Endothelial cell (in vitro differentiated cells): ENCODE measurements at regions not wholly inside any gene's neighbourhood (a gene's known extent, or its start where the extent isn't known, plus 50 kb on each side); places are given as distances from the start of the nearest gene placed in this dataset.

ENCODE experiments used
- DNase-seq: peaks from one replicate; pipeline ENCODE4 v3.0.0; 2021; ENCODE audit warnings: low spot score
- H3K27ac Mint-ChIP-seq: one replicate; pipeline ENCODE4 v1.8.0; 2021; ENCODE audit warnings: mixed read lengths, inconsistent platforms; ENCODE audit not compliant: unreplicated experiment
- H3K27me3 Mint-ChIP-seq: one replicate; pipeline ENCODE4 v1.8.0; 2021; ENCODE audit warnings: mild to moderate bottlenecking, moderate library complexity, mixed read lengths, inconsistent platforms; ENCODE audit not compliant: unreplicated experiment
- H3K36me3 Mint-ChIP-seq: one replicate; pipeline ENCODE4 v1.8.0; 2021; ENCODE audit warnings: mild to moderate bottlenecking, low read depth, mixed read lengths, inconsistent platforms; ENCODE audit not compliant: unreplicated experiment
- H3K4me1 Mint-ChIP-seq: one replicate; pipeline ENCODE4 v1.8.0; 2021; ENCODE audit warnings: mild to moderate bottlenecking, mixed read lengths, inconsistent platforms; ENCODE audit not compliant: unreplicated experiment
- H3K4me3 Mint-ChIP-seq: one replicate; pipeline ENCODE4 v1.8.0; 2021; ENCODE audit warnings: mild to moderate bottlenecking, mixed read lengths, inconsistent platforms; ENCODE audit not compliant: unreplicated experiment
- H3K9me3 Mint-ChIP-seq: one replicate; pipeline ENCODE4 v1.8.0; 2021; ENCODE audit warnings: mixed read lengths, inconsistent platforms; ENCODE audit not compliant: unreplicated experiment
- TF ChIP-seq, protein P1 (sequence below): fragments of 200-600 bp; sonication (generic); IDR thresholded peaks from one replicate; pipeline ENCODE4 v1.5.0; 2021; ENCODE audit warnings: antibody characterized with exemption; ENCODE audit not compliant: unreplicated experiment

DNA sequence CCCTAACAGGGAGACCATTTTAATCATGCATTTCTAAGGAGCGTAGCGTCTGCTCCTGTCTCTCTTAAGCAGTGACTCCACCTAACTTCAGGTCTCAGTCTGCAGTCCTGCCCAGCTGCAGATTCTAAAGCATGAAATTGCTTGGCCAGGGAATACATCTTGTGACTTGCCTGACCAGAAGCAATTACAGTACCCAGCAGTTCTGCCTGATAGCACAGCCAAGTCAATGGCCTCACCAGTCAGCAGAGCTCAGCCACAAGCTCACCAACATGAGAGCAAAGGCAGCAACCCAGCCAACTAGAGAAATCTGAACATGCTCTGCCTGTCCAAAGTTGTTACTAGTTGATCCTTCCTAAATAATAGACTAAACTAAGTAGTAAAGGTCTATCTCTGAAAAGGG lies 2011.9 kb upstream of the PCDH10 start:
- TF ChIP-seq, protein P1, sequence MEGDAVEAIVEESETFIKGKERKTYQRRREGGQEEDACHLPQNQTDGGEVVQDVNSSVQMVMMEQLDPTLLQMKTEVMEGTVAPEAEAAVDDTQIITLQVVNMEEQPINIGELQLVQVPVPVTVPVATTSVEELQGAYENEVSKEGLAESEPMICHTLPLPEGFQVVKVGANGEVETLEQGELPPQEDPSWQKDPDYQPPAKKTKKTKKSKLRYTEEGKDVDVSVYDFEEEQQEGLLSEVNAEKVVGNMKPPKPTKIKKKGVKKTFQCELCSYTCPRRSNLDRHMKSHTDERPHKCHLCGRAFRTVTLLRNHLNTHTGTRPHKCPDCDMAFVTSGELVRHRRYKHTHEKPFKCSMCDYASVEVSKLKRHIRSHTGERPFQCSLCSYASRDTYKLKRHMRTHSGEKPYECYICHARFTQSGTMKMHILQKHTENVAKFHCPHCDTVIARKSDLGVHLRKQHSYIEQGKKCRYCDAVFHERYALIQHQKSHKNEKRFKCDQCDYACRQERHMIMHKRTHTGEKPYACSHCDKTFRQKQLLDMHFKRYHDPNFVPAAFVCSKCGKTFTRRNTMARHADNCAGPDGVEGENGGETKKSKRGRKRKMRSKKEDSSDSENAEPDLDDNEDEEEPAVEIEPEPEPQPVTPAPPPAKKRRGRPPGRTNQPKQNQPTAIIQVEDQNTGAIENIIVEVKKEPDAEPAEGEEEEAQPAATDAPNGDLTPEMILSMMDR, result no peak
- Mint-ChIP-seq H3K4me3 (no peak overlapping the region), H3K27ac (no peak overlapping the region), H3K36me3 (no peaks in the 10 kb centered on the region), H3K4me1 (peaks cover 17% of the 10 kb centered on the region), H3K9me3 (no peaks in the 10 kb centered on the region), H3K27me3 (peaks cover 1% of the 10 kb centered on the region)
- DNase-seq, result no peak

DNA sequence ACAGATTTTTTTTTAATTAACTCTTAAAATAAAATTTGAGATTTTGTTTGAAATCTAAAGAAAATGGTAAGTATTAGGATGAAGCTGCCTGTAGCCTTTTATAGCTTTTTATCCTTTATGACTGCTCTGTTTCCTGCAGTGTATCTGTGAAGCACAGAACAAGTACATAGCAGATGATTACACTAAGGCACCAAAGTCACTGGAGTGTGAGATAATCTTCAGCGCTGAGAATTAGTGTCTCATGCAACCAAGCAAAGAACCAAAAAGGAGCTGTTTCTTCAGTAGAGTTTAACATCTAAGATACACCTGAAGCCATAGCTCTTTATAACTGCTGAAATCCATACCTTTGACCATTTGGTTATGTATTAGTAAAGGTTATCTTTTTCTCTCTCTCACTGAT lies 1989.8 kb upstream of the PCDH10 start:
- DNase-seq, result no peak
- Mint-ChIP-seq H3K27me3 (no peaks in the 10 kb centered on the region), H3K9me3 (no peaks in the 10 kb centered on the region), H3K27ac (no peak overlapping the region), H3K4me1 (no peaks in the 10 kb centered on the region), H3K36me3 (no peaks in the 10 kb centered on the region), H3K4me3 (no peak overlapping the region)
- TF ChIP-seq, protein P1, result no peak

DNA sequence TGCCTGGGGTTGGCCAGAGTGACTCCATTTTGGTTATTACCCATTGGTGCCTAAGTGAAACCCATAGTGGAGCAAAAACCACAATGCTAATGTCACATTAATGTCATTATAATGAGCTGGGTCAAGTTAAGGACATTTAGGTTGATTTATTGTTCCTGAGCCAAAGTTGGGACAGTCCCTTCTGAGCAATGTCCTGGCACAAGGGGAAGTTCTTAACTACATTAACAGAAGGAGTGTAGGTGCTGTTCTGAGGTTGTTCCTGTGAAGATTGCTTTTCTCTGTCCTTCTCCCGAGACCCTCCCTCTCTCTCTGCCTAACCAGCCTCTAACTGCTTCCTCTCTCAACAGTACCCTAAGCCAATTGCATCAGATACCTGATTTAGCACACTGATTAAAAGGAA lies 1956.8 kb upstream of the PCDH10 start:
- no peak overlapping the region for H3K27ac Mint-ChIP-seq
- no peaks in the 10 kb centered on the region for H3K27me3 Mint-ChIP-seq
- H3K4me1 Mint-ChIP-seq, result no peaks in the 10 kb centered on the region
- no peaks in the 10 kb centered on the region for H3K36me3 Mint-ChIP-seq
- no peaks in the 10 kb centered on the region for H3K9me3 Mint-ChIP-seq
- no peak for DNase-seq
- TF ChIP-seq, protein P1, result no peak
- H3K4me3 Mint-ChIP-seq, result no peak overlapping the region

DNA sequence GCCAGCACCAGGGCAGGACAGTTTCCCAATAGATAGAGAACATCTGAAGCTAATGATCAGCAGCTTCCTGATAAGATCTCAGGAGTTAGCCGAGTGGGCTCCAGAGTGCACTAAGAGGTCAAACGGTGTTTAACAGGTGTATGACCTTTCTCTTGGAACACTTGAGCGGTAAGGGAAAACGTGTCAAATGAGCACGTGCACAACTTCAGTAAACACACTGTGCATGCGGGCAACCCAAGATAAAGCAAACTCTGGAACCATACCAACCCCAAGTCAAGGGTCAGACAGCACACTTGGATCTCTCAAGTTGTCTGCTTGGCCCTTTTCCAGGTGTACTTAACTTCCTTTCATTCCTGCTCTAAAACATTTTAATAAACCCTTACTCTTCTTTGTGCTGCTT lies 1941.5 kb upstream of the PCDH10 start:
- Mint-ChIP-seq H3K4me3 (no peak overlapping the region), H3K4me1 (no peaks in the 10 kb centered on the region), H3K9me3 (no peaks in the 10 kb centered on the region), H3K36me3 (no peaks in the 10 kb centered on the region), H3K27ac (no peak overlapping the region), H3K27me3 (no peaks in the 10 kb centered on the region)
- TF ChIP-seq, protein P1, result no peak
- no peak for DNase-seq

DNA sequence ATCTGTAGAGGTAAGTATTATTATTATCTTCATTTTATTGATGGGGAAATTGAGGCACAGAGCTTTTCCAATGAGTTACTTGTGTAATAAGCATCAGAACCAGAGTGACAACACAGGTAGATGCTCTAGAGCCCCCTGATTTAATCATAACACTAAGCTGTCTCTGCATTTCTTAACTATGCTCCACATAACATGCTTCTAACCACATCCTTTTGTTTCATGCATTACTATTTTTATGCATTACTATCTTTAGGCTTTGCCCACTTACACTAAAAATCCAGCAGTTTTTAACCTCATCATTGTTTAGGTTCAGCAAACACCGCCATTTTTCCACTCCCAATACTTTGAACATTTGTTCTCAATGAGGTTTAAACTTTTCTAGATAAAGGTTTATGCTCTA lies 1900.8 kb upstream of the PCDH10 start:
- no peaks in the 10 kb centered on the region for H3K27me3 Mint-ChIP-seq
- TF ChIP-seq, protein P1, result no peak
- no peak overlapping the region for H3K4me3 Mint-ChIP-seq
- DNase-seq, result no peak
- H3K4me1 Mint-ChIP-seq, result no peaks in the 10 kb centered on the region
- H3K36me3 Mint-ChIP-seq, result no peaks in the 10 kb centered on the region
- no peak overlapping the region for H3K27ac Mint-ChIP-seq
- H3K9me3 Mint-ChIP-seq, result no peaks in the 10 kb centered on the region
